Chondrocyte (in vitro differentiated cells): ENCODE measurements at regions not wholly inside any gene's neighbourhood (a gene's known extent, or its start where the extent isn't known, plus 50 kb on each side); places are given as distances from the start of the nearest gene placed in this dataset.

Experiments
- DNase-seq: peaks from one replicate; pipeline ENCODE4 v3.0.0; 2021; ENCODE audit warnings: mixed read lengths, low spot score
- H3K27ac Mint-ChIP-seq: one replicate; pipeline ENCODE4 v1.8.0; 2021; ENCODE audit warnings: mild to moderate bottlenecking, moderate library complexity, mixed read lengths; ENCODE audit not compliant: unreplicated experiment
- H3K27me3 Mint-ChIP-seq: 2 replicates; pipeline ENCODE4 v1.8.0; 2021; ENCODE audit warnings: low read depth, mixed read lengths
- H3K36me3 Mint-ChIP-seq: 2 replicates; pipeline ENCODE4 v1.8.0; 2021; ENCODE audit warnings: low read depth, mixed read lengths
- H3K4me1 Mint-ChIP-seq: 2 replicates; pipeline ENCODE4 v1.8.0; 2021; ENCODE audit warnings: low read depth, mild to moderate bottlenecking, mixed read lengths
- H3K4me3 Mint-ChIP-seq: one replicate; pipeline ENCODE4 v1.8.0; 2021; ENCODE audit warnings: mild to moderate bottlenecking, moderate library complexity, mixed read lengths; ENCODE audit not compliant: unreplicated experiment
- H3K9me3 Mint-ChIP-seq: 2 replicates; pipeline ENCODE4 v1.8.0; 2021; ENCODE audit warnings: low read depth, mixed read lengths
- TF ChIP-seq, protein P1 (sequence below): fragments of 200-600 bp; sonication (generic); IDR thresholded peaks from 2 replicates; pipeline ENCODE4 v1.5.0; 2021; ENCODE audit warnings: antibody characterized with exemption, mild to moderate bottlenecking, moderate library complexity

DNA sequence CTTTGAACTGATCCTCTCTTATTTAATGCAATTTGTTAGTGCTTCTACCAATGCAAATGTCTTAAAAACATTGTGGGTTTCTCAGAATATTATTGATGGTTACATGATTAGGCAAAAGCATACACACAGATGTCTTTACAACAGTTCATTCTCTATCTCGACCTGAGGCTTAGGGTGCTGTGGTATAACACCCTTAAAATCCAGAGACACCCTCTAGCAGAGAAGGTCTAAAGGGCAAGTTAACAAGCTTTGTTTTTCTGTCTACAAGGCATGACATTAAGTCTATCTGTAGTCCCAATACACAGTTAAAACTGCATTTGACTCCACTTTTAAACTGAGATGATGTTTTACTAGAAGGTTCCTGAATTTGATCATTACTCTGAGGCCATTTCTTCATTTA is 518.7 kb upstream of the MEF2C start:
- Mint-ChIP-seq H3K36me3 (no peaks in the 10 kb centered on the region), H3K4me3 (no peak overlapping the region), H3K9me3 (peaks cover 6% of the 10 kb centered on the region), H3K4me1 (peaks cover 5% of the 10 kb centered on the region), H3K27ac (no peak overlapping the region), H3K27me3 (no peaks in the 10 kb centered on the region)
- DNase-seq = no peak
- TF ChIP-seq, protein P1, sequence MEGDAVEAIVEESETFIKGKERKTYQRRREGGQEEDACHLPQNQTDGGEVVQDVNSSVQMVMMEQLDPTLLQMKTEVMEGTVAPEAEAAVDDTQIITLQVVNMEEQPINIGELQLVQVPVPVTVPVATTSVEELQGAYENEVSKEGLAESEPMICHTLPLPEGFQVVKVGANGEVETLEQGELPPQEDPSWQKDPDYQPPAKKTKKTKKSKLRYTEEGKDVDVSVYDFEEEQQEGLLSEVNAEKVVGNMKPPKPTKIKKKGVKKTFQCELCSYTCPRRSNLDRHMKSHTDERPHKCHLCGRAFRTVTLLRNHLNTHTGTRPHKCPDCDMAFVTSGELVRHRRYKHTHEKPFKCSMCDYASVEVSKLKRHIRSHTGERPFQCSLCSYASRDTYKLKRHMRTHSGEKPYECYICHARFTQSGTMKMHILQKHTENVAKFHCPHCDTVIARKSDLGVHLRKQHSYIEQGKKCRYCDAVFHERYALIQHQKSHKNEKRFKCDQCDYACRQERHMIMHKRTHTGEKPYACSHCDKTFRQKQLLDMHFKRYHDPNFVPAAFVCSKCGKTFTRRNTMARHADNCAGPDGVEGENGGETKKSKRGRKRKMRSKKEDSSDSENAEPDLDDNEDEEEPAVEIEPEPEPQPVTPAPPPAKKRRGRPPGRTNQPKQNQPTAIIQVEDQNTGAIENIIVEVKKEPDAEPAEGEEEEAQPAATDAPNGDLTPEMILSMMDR = no peak

DNA sequence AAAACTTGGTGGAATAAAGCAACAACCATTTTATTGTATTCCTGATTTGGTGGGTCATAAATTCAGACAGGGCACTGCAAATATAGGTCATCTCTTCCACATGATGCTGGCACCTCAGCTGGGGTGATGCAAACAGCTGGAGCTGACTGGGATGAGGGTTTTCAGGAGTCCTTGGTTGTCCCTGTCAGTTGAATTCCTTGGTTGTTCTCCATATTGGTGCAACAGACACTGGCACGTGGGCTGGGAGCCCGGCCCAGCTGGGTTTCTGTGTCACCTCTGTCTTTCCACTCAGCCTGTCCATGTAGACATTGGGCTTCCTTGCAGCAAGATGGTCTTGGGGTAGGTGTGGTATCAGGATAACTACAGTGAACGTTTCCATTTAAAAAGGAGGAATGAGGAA is 518.0 kb upstream of the MEF2C start:
- DNase-seq = no peak
- TF ChIP-seq, protein P1 = no peak
- no peak overlapping the region for H3K27ac Mint-ChIP-seq
- H3K36me3 Mint-ChIP-seq = no peaks in the 10 kb centered on the region
- H3K4me1 Mint-ChIP-seq = peaks cover 5% of the 10 kb centered on the region
- peaks cover 6% of the 10 kb centered on the region for H3K9me3 Mint-ChIP-seq
- H3K4me3 Mint-ChIP-seq = no peak overlapping the region
- H3K27me3 Mint-ChIP-seq = no peaks in the 10 kb centered on the region

GRCh38 chr5:89399548-89399947 is 516.6 kb upstream of the MEF2C start:
- peaks cover 5% of the 10 kb centered on the region for H3K4me1 Mint-ChIP-seq
- no peak for DNase-seq
- H3K27ac Mint-ChIP-seq = no peak overlapping the region
- H3K27me3 Mint-ChIP-seq = no peaks in the 10 kb centered on the region
- no peaks in the 10 kb centered on the region for H3K36me3 Mint-ChIP-seq
- TF ChIP-seq, protein P1 = no peak
- H3K4me3 Mint-ChIP-seq = no peak overlapping the region
- H3K9me3 Mint-ChIP-seq = peaks cover 6% of the 10 kb centered on the region

DNA sequence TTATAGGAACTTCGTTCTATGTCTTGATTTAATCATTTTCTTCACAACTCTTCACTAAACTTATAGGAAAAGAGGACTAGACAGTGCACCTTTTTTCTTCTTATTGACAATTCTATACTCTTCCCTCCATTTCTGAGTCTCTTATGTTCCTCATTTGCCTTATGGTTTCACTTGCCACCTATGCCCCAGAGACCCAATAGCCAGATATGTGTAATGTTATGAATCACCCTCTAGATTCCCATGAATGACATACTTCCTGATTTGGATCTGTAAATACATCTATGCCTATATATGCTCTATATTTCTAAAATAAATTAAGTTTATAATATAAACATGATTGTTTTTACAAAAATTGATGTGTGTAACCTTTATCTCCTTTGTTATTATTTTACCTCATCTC is 514.1 kb upstream of the MEF2C start:
- Mint-ChIP-seq H3K27ac (no peak overlapping the region), H3K9me3 (peaks cover 6% of the 10 kb centered on the region)
- TF ChIP-seq, protein P1 = no peak

DNA sequence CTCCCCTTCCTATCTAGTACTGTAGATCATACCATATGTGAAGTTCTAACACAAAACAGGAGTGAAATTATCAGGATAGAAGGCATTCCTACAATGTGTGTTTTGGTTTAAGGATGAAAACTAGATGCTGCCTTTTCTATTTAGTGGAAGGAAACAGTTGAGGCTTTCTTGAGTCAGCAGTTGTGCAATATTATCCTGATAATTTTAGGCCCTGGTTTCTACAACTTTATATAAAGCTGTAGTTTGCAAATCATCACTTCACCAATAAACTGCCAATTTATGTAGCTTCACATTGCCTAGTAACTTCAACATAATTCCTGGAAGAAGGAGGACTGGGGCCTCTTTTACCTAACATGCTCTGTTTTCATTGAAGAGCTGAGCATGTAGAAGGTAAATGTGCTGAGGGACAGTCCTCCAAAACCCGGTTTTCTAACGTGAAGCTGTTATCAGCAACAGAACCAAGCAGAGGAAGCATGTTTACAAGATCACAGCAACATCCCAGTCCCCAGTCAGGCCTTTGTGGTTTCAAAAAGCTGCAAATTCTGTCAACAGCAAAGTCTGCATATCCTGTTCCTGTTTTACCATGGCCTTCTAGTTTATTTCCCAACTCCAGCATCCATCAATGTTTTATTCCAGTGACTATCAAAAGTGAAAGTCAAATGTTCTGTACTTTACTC is 513.4 kb upstream of the MEF2C start:
- TF ChIP-seq, protein P1 = no peak
- Mint-ChIP-seq H3K36me3 (no peaks in the 10 kb centered on the region), H3K9me3 (peaks cover under 1% of the 10 kb centered on the region), H3K27ac (no peak overlapping the region), H3K4me3 (no peak overlapping the region), H3K27me3 (no peaks in the 10 kb centered on the region), H3K4me1 (peaks cover 5% of the 10 kb centered on the region)
- DNase-seq = no peak

More for the DNA sequence above, 514.1 kb upstream of the MEF2C start:
- peaks cover 5% of the 10 kb centered on the region for H3K4me1 Mint-ChIP-seq
- no peaks in the 10 kb centered on the region for H3K36me3 Mint-ChIP-seq
- H3K27me3 Mint-ChIP-seq = no peaks in the 10 kb centered on the region
- DNase-seq = no peak
- no peak overlapping the region for H3K4me3 Mint-ChIP-seq
